Endodermal cell (in vitro differentiated cells): ENCODE measurements at regions not wholly inside any gene's neighbourhood (a gene's known extent, or its start where the extent isn't known, plus 50 kb on each side); places are given as distances from the start of the nearest gene placed in this dataset.

ENCODE experiments used
- DNase-seq: peaks from one replicate; pipeline ENCODE4 v3.0.0-alpha.2; 2017
- H3K27ac ChIP-seq: 2 replicates; pipeline ENCODE4 v1.5.1; 2013; ENCODE audit warnings: mild to moderate bottlenecking, low read depth, low read length, moderate library complexity
- H3K27me3 ChIP-seq: 2 replicates; pipeline ENCODE4 v1.6.1; 2013; ENCODE audit warnings: mild to moderate bottlenecking, low read length, moderate library complexity; ENCODE audit not compliant: insufficient read depth, control insufficient read depth, poor library complexity, severe bottlenecking
- H3K36me3 ChIP-seq: 2 replicates; pipeline ENCODE4 v1.7.0; 2013; ENCODE audit warnings: mild to moderate bottlenecking, low read length, moderate library complexity; ENCODE audit not compliant: control insufficient read depth, insufficient read depth
- H3K4me1 ChIP-seq: one replicate; pipeline ENCODE4 v1.7.0; 2013; ENCODE audit warnings: low read length; ENCODE audit not compliant: control insufficient read depth, insufficient read depth
- H3K4me3 ChIP-seq: 2 replicates; pipeline ENCODE4 v1.5.1; 2013; ENCODE audit warnings: mild to moderate bottlenecking, low read length, moderate library complexity
- H3K9ac ChIP-seq: 2 replicates; pipeline ENCODE4 v1.6.1; 2013; ENCODE audit warnings: mild to moderate bottlenecking, low read length, moderate library complexity; ENCODE audit not compliant: poor library complexity, severe bottlenecking; ENCODE audit errors: extremely low read depth
- H3K9me3 ChIP-seq: 2 replicates; pipeline ENCODE4 v1.6.1; 2013; ENCODE audit warnings: mild to moderate bottlenecking, low read length, moderate library complexity; ENCODE audit not compliant: control insufficient read depth
- H3K27ac Mint-ChIP-seq: 2 replicates; pipeline ENCODE4 v1.8.0; 2020; ENCODE audit warnings: mixed read lengths
- H3K27me3 Mint-ChIP-seq: 2 replicates; pipeline ENCODE4 v1.8.0; 2021; ENCODE audit warnings: mild to moderate bottlenecking, mixed read lengths; ENCODE audit not compliant: insufficient read depth
- H3K36me3 Mint-ChIP-seq: 2 replicates; pipeline ENCODE4 v1.8.0; 2020; ENCODE audit warnings: low read depth, mixed read lengths
- H3K4me1 Mint-ChIP-seq: 2 replicates; pipeline ENCODE4 v1.8.0; 2020; ENCODE audit warnings: mixed read lengths
- H3K4me3 Mint-ChIP-seq: 2 replicates; pipeline ENCODE4 v1.8.0; 2020; ENCODE audit warnings: mild to moderate bottlenecking, moderate library complexity, mixed read lengths
- H3K9me3 Mint-ChIP-seq: 2 replicates; pipeline ENCODE4 v1.8.0; 2020; ENCODE audit warnings: mild to moderate bottlenecking, mixed read lengths
- CTCF ChIP-seq: fragments of 200-600 bp; sonication (generic); conservative IDR thresholded peaks from 2 replicates; pipeline ENCODE4 v1.5.0; 2021; ENCODE audit warnings: antibody characterized with exemption, mild to moderate bottlenecking
- WGBS, 2 experiments: methylation state at CpG; one replicate each; pipeline versions ENCODE4 v1.1.5 to v1.1.7; 2013; ENCODE audit warnings: missing lambda C conversion rate in 2 of 2, mixed read lengths in 1 of 2; ENCODE audit not compliant: insufficient coverage in 1 of 2, insufficient read length in 1 of 2; 5-methylcytosine and 5-hydroxymethylcytosine counted together

- Mint-ChIP-seq H3K27ac (no peak overlapping the region), H3K9me3 (no peaks in the 10 kb centered on the region), H3K4me1 (no peaks in the 10 kb centered on the region), H3K27me3 (no peaks in the 10 kb centered on the region), H3K36me3 (no peaks in the 10 kb centered on the region), H3K4me3 (no peak overlapping the region)
- no peaks in the 10 kb centered on the region for H3K27me3 ChIP-seq
- H3K9ac ChIP-seq = no peak overlapping the region
- no peaks in the 10 kb centered on the region for H3K36me3 ChIP-seq
- no peaks in the 10 kb centered on the region for H3K9me3 ChIP-seq
- DNase-seq = no peak
- WGBS, 2 experiments = 94 to 96% methylated on average over 2 to 3 of the region's 3 CpGs
- H3K27ac ChIP-seq = no peak overlapping the region
- no peak overlapping the region for H3K4me3 ChIP-seq
- no peaks in the 10 kb centered on the region for H3K4me1 ChIP-seq
- TF ChIP-seq CTCF = no peak
Measured at GRCh38 chr17:69732272-69732918, 317.9 kb downstream of the MAP2K6 start.

GRCh38 chr17:69733171-69734012, 318.9 kb downstream of the MAP2K6 start:
- Histone ChIP-seq H3K27ac (no peak overlapping the region), H3K4me3 (no peak overlapping the region), H3K27me3 (no peaks in the 10 kb centered on the region), H3K9ac (no peak overlapping the region), H3K9me3 (no peaks in the 10 kb centered on the region), H3K4me1 (no peaks in the 10 kb centered on the region), H3K36me3 (no peaks in the 10 kb centered on the region)
- no peak for TF ChIP-seq CTCF
- WGBS, 2 experiments = 84 to 94% methylated on average over 2 to 3 of the region's 3 CpGs
- no peak overlapping the region for H3K4me3 Mint-ChIP-seq
- H3K9me3 Mint-ChIP-seq = peaks cover 3% of the 10 kb centered on the region
- no peak overlapping the region for H3K27ac Mint-ChIP-seq
- no peaks in the 10 kb centered on the region for H3K36me3 Mint-ChIP-seq
- H3K4me1 Mint-ChIP-seq = no peaks in the 10 kb centered on the region
- DNase-seq = no peak
- no peaks in the 10 kb centered on the region for H3K27me3 Mint-ChIP-seq

- Mint-ChIP-seq H3K4me3 (no peak overlapping the region), H3K4me1 (no peaks in the 10 kb centered on the region), H3K9me3 (peaks cover 3% of the 10 kb centered on the region), H3K36me3 (no peaks in the 10 kb centered on the region), H3K27ac (no peak overlapping the region), H3K27me3 (no peaks in the 10 kb centered on the region)
- no peak for DNase-seq
- no peaks in the 10 kb centered on the region for H3K4me1 ChIP-seq
- 96 to 100% methylated on average over 1 of the region's 1 CpG for WGBS, 2 experiments
- H3K27me3 ChIP-seq = no peaks in the 10 kb centered on the region
- no peak overlapping the region for H3K27ac ChIP-seq
- H3K9ac ChIP-seq = no peak overlapping the region
- TF ChIP-seq CTCF = no peak
- no peak overlapping the region for H3K4me3 ChIP-seq
- H3K9me3 ChIP-seq = no peaks in the 10 kb centered on the region
- H3K36me3 ChIP-seq = no peaks in the 10 kb centered on the region
Measured at GRCh38 chr17:69734656-69735055, 320.2 kb downstream of the MAP2K6 start.
